ENCODE measurements at regions not wholly inside any gene's neighbourhood (a gene's known extent, or its start where the extent isn't known, plus 50 kb on each side); places are given as distances from the start of the nearest gene placed in this dataset.

- no peak for DNase-seq (ENCODE audit: low read depth)
Measured at GRCh38 chr20:10921491-10922010, 247.8 kb upstream of the JAG1 start.

GRCh38 chr20:10922506-10922905, 248.7 kb upstream of the JAG1 start:
- no peak for DNase-seq (ENCODE audit: low read depth)

DNA sequence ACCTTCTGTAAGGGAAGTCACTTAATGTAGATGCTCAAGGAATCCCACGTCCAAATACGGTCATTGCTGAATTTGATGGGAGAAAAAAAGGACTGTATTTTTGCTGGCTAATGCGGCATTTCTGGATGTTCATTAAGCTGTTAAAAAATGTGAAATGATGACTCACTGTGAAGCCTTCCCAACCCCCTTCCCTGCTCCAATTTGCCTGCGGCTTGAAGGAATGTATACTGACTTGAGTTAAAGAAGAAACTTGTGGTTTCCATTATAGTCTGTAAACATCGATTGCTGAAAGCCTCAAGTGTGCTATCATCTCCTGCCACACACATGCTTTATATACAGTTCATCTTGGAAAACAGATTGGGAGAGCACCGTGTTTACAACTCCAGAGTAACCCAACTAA, 249.1 kb upstream of the JAG1 start:
- peak; percentile 84 for DNase-seq (ENCODE audit: low read depth)

DNA sequence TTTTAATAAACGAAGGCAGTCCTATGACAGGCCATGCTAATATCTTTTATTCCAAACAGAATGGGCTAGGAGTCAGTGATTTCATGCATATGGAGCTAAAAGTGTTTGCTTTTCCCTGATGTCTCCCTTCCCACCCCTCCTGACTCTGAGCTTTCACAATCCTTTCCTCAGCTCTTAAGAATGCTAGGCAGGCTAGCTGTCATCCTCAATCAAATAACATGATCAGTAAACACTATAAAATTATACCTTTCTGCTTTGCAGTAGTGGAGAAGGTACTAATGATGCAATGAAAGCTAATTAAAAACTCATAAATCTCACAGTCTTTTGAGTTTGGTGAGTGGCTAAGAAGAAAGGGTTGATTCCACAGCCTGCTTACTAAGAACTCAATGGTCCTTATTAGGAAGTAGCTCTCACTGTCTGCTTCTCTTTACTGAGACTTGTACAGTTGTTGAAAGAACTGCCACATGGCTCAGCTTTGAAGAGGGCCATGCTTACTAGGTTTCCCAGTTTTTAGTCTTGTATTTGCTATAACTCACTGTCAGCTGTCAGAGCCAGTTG, 250.9 kb upstream of the JAG1 start:
- DNase-seq (ENCODE audit: low read depth) = peak; percentile 32

DNA sequence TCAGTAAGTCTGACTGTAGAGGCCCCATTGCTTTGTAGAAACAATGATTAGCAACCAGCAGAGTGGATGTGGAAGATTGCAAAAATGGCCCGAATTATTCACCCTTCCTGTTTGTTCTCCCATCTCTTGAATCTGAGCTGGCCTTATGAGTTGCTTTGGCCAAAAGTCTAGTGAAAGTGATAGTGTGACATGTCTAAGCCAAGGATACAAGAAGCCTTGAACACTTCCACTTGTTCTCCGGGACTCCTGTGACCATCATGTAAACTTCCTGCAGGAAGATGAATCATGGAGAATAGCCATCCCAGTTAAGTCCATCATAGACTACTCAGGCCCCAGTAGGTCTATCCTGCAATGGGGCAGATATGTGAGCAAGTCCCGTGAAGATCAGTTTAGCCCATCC, 252.0 kb upstream of the JAG1 start:
- DNase-seq (ENCODE audit: low read depth) = peak; percentile 33

DNA sequence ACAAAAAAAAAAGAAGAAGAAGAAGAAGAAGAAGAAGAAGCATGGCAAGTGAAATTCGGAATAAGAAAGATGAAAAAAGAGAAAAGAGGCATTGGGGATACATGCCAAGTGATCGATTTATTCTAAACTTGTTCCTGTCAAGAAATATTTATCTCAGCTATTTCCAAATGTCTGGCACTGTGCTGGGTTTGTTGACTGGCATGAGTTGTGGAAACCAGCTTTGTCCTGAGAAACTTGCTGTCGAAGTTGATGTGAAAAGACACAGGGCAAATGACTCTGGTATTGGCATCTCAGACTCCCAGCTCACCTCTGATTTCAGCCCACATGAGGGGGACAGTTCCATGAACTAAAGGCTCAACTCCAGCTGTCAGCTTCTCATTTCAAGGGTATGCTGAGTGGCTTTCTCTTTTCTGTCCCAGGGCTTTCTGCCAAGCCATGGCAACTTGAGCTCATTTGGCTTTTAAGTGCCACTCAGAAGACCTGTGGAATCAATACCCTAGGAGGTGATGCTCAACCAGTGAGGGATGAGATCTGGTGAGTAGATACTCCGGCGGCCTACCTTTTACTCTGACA, 253.3 kb upstream of the JAG1 start:
- DNase-seq (ENCODE audit: low read depth) = no peak

GRCh38 chr20:10927936-10928840, 254.4 kb upstream of the JAG1 start:
- no peak for DNase-seq (ENCODE audit: low read depth)

- no peak for DNase-seq (ENCODE audit: low read depth)
Measured at GRCh38 chr20:10928841-10929421, 255.1 kb upstream of the JAG1 start.

GRCh38 chr20:10935658-10936402, 262.0 kb upstream of the JAG1 start:
- DNase-seq (ENCODE audit: low read depth) = no peak

DNA sequence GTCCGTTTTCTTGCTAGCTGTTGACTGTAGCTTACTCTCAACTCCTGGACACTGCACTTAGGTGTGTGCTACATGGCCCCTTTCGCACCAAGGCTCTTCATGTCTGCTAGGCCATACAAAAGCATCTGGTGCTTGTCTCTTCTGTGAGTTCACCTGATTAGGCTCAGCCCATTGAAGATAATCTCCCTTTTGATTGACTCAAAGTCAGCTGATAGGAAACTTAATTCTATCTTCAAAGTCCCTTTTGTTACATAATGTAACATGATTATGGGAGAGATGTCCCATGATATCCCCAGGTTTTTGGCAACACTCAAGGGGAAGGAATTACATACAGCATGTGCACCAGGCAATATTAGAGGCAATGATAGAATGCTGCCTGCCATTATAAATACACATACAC, 263.0 kb upstream of the JAG1 start:
- DNase-seq (ENCODE audit: low read depth) = no peak

GRCh38 chr20:10939331-10939941, 265.6 kb upstream of the JAG1 start:
- peak; percentile 38 for DNase-seq (ENCODE audit: low read depth)

DNA sequence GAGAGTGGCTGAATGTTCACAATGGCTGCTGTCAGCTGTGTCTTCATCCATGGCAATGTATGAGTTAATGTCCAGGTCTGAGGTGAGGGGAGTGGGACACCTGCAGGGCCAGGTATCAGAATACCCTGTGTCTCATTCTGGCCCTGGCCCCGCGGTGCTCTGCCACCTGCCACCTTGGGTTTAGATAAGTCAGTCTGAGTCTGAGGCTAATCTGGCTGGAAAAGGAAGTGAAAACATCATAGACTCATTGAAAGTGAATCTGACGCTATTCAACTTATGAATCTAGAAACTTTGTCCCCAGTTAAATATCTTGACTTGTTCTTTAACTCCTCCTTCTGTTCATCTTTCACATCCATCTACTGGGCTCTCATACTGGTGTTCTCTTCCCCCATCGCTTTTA, 267.1 kb upstream of the JAG1 start:
- DNase-seq (ENCODE audit: low read depth) = no peak

GRCh38 chr20:10943686-10944265, 270.0 kb upstream of the JAG1 start:
- no peak for DNase-seq (ENCODE audit: low read depth)

DNA sequence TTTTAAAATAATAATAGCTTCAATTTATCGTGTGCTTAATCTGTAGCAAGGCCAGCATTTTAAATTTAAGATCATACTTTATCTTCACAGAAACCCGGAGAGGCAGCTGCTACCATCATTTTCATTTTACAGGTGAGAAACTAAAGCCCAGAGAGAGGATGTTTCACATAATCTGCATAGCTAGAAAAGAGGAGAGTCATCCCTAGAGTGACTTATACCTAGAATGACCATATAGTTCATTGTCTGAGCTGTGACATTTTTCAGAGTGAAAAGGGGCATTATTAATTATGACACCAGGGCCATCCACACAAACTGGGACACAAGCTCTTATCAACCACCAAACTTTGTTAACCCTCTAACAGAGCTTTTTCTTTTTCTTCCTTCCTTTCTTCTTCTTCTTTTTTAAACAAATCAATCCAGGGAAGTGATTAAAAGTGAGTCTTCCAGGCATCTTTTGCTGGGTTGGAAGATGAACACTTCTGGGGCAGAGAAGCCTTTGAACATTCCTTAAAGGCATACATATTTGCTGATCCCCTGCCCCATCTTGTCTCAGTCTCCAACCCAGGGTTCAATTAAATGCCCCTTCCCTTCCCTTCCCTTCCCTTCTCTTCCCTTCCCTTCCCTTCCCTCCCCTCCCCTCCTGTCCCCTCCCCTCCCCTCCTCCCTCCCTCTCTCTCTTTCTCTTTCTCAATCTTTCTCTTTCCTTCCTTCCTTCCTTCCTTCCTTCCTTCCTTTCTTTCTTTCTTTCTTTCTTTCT, 272.5 kb upstream of the JAG1 start:
- no peak for DNase-seq (ENCODE audit: low read depth)

DNA sequence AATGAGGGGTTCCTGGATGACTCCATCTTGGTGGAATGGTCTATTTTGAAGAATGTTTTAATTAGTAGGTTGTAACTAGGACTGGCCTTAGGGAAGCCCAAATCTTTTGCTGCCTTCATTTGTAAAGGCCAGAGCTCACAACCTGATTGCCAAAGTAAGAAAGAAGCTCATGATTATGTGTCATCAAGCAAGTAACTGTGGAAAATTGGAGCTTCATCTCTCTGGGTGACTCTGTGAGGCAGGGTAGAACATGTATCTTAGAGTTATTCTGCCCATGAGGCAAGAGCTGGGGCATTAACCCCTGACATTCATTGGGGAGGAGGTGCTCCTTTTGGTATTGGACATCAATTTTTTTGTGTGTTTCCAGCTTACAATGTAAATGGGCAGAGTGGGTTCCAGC, 273.9 kb upstream of the JAG1 start:
- no peak for DNase-seq (ENCODE audit: low read depth)

- DNase-seq (ENCODE audit: low read depth) = no peak
Measured at GRCh38 chr20:10949930-10950783, 276.4 kb upstream of the JAG1 start.

DNA sequence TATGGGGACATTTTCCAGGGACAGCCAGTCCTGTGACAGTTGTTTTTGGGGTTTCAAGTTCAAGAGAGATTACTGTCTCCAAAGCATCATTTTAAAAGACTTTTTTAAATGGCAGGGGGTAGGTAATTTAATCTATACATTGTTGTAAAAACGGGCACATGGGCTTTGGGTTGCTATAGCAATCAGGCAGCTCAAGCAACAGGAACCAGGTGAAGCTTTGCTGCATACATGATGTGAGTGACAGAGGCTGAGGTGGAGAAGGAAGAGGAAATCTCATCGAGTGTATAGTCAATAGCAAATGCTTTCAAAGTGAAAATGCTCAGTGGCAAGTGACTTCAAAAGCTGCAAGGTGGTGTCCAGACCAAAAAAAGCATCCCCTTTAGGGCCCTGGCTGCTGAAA, 277.4 kb upstream of the JAG1 start:
- no peak for DNase-seq (ENCODE audit: low read depth)

DNA sequence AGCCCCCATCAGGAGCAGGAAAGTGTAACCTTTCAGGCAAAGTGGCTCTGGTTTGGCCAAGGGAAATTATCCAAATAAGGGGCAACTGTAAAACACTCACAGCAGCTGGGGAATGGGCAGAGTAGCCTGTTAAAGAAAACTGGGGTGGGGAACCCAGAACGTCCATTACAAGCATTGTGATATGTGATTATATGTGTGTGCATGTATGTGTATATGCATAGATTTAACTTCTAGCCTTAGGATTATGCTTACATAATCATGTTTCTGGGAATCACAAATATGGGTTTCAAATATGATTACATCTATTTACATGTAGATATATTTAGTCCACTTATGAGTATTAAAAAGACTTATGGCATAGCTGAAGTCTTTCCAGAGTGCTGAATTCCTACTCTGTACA, 278.1 kb upstream of the JAG1 start:
- DNase-seq (ENCODE audit: low read depth) = no peak

DNA sequence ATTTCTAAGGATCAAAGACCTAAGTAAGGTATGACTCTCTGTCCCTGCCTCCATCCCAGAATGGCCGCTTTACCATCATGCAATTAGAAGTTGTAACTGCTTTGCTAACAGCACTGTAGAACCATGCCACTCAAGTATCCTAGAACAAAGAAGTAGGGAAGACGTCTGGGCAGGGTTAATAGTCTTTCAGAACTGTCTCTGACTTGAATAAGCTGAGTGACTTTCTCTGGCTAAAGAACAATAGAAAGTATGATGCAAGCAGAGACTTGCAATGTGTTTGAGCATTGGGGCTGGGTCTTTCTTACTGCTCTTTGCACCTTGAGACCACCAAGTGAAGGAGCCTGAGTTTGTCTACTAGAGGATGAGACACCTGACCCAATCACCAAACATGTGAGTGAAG, 279.6 kb upstream of the JAG1 start:
- DNase-seq (ENCODE audit: low read depth) = no peak
